ENCODE measurements at regions not wholly inside any gene's neighbourhood (a gene's known extent, or its start where the extent isn't known, plus 50 kb on each side); places are given as distances from the start of the nearest gene placed in this dataset.

DNA sequence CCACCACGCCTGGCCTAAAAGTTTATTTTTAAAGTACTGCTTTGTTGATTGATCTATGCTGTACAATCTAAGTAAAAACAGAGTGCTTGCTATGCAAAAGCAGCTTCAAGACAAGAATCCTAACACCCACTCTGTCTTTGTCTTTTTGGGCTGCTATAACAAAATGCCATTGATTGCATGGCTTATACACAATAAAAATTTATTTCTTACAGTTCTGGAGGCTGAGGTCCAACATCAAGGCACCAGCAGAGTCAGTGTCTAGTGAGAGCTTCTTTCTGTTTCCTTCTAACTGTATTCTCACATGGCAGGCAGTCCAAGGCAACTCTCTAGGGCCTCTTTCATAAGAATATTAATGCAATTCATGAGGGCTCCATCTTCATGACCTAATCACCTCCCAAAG, 63.6 kb upstream of the GJA5 start:
- TF ChIP-seq PATZ1 (CRISPR knock-in tag; IDR thresholded peaks at IDR 0.05; ENCODE audit: borderline replicate concordance) (no peak), SNAI2 (CRISPR knock-in tag; IDR thresholded peaks at IDR 0.05) (no peak), ZFP3 (CRISPR knock-in tag; IDR thresholded peaks at IDR 0.05) (no peak), RARB (CRISPR knock-in tag; IDR thresholded peaks at IDR 0.05) (no peak), GLIS3 (CRISPR knock-in tag; IDR thresholded peaks at IDR 0.05) (no peak), PPARA (CRISPR knock-in tag; IDR thresholded peaks at IDR 0.05; ENCODE audit: borderline replicate concordance) (no peak), ZFP30 (CRISPR knock-in tag; IDR thresholded peaks at IDR 0.05) (no peak), TCF4 (CRISPR knock-in tag; IDR thresholded peaks at IDR 0.05; ENCODE audit: borderline replicate concordance) (no peak), CSRNP3 (CRISPR knock-in tag; IDR thresholded peaks at IDR 0.05) (no peak), CREB5 (CRISPR knock-in tag; IDR thresholded peaks at IDR 0.05; ENCODE audit: low read depth) (no peak)
- TF ChIP-seq, protein P1, sequence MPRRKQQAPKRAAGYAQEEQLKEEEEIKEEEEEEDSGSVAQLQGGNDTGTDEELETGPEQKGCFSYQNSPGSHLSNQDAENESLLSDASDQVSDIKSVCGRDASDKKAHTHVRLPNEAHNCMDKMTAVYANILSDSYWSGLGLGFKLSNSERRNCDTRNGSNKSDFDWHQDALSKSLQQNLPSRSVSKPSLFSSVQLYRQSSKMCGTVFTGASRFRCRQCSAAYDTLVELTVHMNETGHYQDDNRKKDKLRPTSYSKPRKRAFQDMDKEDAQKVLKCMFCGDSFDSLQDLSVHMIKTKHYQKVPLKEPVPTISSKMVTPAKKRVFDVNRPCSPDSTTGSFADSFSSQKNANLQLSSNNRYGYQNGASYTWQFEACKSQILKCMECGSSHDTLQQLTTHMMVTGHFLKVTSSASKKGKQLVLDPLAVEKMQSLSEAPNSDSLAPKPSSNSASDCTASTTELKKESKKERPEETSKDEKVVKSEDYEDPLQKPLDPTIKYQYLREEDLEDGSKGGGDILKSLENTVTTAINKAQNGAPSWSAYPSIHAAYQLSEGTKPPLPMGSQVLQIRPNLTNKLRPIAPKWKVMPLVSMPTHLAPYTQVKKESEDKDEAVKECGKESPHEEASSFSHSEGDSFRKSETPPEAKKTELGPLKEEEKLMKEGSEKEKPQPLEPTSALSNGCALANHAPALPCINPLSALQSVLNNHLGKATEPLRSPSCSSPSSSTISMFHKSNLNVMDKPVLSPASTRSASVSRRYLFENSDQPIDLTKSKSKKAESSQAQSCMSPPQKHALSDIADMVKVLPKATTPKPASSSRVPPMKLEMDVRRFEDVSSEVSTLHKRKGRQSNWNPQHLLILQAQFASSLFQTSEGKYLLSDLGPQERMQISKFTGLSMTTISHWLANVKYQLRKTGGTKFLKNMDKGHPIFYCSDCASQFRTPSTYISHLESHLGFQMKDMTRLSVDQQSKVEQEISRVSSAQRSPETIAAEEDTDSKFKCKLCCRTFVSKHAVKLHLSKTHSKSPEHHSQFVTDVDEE (CRISPR knock-in tag; IDR thresholded peaks at IDR 0.05) = no peak
